Gastrocnemius medialis (tissue), 4 donors: ENCODE measurements at regions not wholly inside any gene's neighbourhood (a gene's known extent, or its start where the extent isn't known, plus 50 kb on each side); places are given as distances from the start of the nearest gene placed in this dataset.

Experiments
- CTCF ChIP-seq, 5 experiments: fragments of 450-650 bp in 3 of 5; fragments of 200-600 bp in 2 of 5; sonication (generic) in 2 of 5; IDR thresholded peaks in 4 of 5; conservative IDR thresholded peaks in 1 of 5; 1 replicate in 4 of 5; 2 replicates in 1 of 5; pipeline ENCODE4 v1.5.1; 2016 to 2019; ENCODE audit warnings: antibody characterized with exemption in 5 of 5, mild to moderate bottlenecking in 3 of 5, moderate library complexity in 3 of 5
- POLR2A ChIP-seq, 2 donors: fragments of 450-650 bp; IDR thresholded peaks; one replicate each; pipeline ENCODE4 v1.6.1; 2017; ENCODE audit warnings: antibody characterized with exemption in 2 of 2, mild to moderate bottlenecking in 2 of 2, moderate library complexity in 2 of 2

GRCh38 chr17:77778636-77779489 lies 179.6 kb upstream of the TNRC6C start:
- TF ChIP-seq CTCF (IDR thresholded peaks at IDR 0.05 in 4 of 5, conservative IDR thresholded peaks at IDR 0.05 in 1 of 5) (no peak), POLR2A (IDR thresholded peaks at IDR 0.05) (no peak)
